DLD1 (cell line): ENCODE measurements at regions not wholly inside any gene's neighbourhood (a gene's known extent, or its start where the extent isn't known, plus 50 kb on each side); places are given as distances from the start of the nearest gene placed in this dataset.
"Not testable (repeated sequence)": the region's sequence is repeated elsewhere in the genome, so short reads cannot be mapped to it uniquely, and the experiment has no call there.

Experiments
- in situ Hi-C: cut with HindIII; loops from 2 replicates; pipeline ENCODE4 v1.10.0; 2017; ENCODE audit warnings: low sequenced_read_pairs

GRCh38 chr6:130547723-130548122 is 181.9 kb downstream of the TMEM200A start:
- in situ Hi-C loops: no loop called here

DNA sequence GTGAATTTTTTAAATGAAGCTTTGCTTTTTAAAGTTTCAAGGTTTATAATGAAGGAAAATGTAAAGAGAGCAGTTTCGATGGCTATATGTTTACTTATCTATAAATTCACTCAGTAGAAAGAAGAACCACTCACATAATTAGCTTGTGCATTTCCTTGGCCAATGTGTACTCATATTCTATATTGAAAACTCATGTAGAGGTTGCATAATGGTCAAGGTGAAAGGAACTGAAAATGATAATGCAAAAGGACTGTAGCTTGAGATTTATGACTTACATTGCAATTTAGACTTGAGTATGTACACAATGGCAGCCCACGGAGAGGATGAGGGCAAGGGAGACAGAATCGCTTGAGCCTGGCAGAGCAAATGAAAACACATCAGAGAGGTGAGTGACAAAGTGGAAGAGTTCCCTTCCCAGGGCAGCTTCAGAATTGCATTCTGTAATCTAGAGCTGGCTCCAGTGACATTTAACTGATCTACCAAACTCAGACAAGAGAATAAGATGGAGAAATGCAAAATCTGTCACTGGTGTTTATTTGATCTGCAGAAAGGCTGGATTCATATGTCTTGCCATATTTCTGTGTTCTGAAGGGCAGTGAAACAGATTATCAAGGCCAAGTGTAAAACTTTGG is 191.8 kb downstream of the TMEM200A start:
- in situ Hi-C loops: no loop called here

GRCh38 chr6:130558131-130558530 is 192.3 kb downstream of the TMEM200A start:
- in situ Hi-C loops: no loop called here

DNA sequence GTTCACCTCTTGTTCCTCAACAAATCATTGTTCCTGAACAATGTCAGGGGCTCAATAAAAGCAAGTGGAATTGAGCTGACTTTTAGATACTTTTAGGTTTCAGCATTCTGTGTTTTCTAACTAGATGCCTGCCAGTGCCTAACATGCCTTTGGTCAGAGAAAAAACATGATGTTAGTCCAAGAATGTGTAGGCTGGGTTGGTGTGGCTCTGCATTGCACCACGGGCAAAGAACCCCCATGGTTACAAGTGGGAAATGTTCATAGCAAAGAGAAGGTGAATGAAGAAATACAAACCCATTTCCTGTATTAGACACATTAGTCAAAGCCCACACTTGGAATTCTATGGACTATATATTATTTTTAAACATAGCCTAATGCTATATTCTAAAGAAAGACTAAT is 193.3 kb downstream of the TMEM200A start:
- in situ Hi-C loops: no loop called here

GRCh38 chr6:130560231-130560630 is 194.4 kb downstream of the TMEM200A start:
- in situ Hi-C loops: no loop called here

- in situ Hi-C loops: not testable (repeated sequence)
Observed at GRCh38 chr6:130561159-130561558, 195.3 kb downstream of the TMEM200A start.

GRCh38 chr6:130565696-130566095 is 199.9 kb downstream of the TMEM200A start:
- in situ Hi-C loops: no loop called here

- in situ Hi-C loops: no loop called here
Observed at GRCh38 chr6:130574146-130574545, 208.3 kb downstream of the TMEM200A start.

DNA sequence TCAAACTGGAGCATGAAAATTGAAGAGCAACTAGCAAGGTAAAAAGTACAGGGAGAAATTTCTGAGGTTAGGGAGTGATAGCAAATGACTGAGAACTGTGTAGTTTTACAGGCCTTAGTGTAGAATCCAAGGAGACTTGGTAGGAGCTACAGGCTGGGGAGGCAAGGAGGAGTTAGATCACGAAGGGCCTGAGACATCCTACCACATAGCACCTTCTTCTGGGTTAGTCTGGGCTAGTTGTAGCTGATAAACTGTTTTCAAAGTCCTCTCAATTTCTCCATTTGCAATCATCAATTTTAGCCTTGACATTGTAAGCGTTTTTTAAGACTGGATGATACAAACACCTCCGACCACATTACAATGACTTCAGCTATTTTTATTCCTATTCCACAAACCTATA is 209.7 kb downstream of the TMEM200A start:
- in situ Hi-C loops: no loop called here

- in situ Hi-C loops: no loop called here
Observed at GRCh38 chr6:130575971-130576370, 210.2 kb downstream of the TMEM200A start.

DNA sequence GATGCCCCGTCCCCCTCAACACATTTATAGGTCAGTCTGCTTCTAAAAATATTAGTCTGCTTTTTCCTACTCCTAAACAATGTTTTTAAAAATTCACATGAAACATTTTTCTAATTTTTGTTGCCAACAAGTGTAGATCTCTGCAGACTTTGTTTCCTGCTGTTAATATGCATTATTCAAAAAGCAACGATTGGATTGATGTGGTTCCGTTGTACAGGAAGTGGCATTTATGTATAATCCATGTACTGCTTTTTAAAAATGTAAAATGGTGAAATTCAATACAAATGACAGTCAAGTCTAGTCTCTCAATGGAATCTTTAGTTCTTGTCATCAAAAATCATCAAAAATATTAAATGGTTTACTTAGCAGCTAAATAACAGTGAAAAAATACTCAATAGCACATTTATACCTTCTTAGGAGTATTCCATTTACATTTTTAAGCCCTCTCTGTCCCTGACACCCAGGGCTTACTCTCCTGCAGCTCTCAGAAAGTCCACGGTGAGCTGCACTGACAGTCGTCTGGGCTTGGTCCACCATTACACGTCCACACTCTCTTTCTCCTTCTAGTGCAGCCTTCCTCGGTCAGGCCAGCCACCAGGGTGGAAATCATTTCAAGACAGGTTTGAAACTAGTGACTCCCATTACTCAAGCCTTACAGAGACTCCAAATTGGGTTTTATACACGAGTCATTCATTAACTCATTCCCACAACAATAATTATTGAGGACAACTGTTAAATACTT is 211.5 kb downstream of the TMEM200A start:
- in situ Hi-C loops: no loop called here

DNA sequence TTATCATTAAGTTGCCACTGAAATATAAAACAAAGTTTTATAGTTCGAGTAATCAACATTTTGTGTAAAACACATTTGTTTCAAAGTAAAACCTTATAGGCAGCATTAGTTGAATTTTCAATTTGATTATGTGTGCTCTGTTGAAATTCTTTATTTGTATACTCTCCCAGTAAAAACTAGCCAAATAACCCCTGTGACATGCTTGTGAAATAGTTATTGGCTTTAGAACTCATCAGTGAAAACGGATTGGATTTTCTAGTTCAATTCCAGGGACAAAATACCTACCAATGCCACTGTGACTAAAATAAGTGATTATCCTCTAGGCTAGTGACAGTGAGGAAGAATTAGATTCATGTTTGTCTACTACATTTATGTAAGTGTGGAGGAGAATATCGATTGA is 212.9 kb downstream of the TMEM200A start:
- in situ Hi-C loops: no loop called here

DNA sequence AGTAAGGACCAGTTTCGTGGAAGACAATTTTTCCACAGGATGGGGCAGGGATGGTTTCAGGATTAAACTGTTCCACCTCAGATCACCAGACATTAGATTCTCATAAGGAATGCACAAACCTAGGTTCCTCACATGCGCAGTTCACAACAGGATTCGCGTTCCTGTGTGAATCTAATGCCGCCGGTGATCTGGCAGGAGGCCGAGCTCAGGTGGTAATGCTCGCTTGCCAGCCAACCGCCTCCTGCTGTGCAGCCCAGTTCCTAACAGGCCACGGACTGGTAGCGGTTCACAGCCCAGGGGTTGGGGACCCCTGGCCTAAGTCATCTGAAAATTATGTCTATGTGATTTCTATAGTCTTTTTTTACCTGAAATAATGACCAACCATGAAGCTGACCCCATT is 217.5 kb downstream of the TMEM200A start:
- in situ Hi-C loops: no loop called here

DNA sequence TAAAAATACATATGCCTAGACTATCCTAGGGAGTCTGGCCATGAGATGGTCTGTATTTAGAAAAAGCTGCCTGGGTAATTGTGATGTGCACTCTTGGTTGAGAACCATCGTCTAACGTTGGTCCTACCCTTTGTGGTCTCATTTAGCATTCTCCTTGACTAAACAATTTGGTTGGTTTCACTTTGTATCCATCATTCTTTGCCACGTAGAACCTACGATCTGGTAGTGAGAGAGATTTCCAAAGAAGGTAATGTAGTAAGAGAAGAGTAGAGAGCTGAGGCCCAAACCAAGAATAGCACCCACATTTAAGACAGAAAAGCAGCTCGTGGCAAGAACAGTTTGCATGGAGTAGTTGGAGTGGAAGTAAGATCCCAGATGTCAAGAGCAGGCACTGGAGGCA is 219.8 kb downstream of the TMEM200A start:
- in situ Hi-C loops: loop anchor here (5.0 kb wide), 1 partner anchor 42 kb away; no protein-coding TSS in a partner anchor

DNA sequence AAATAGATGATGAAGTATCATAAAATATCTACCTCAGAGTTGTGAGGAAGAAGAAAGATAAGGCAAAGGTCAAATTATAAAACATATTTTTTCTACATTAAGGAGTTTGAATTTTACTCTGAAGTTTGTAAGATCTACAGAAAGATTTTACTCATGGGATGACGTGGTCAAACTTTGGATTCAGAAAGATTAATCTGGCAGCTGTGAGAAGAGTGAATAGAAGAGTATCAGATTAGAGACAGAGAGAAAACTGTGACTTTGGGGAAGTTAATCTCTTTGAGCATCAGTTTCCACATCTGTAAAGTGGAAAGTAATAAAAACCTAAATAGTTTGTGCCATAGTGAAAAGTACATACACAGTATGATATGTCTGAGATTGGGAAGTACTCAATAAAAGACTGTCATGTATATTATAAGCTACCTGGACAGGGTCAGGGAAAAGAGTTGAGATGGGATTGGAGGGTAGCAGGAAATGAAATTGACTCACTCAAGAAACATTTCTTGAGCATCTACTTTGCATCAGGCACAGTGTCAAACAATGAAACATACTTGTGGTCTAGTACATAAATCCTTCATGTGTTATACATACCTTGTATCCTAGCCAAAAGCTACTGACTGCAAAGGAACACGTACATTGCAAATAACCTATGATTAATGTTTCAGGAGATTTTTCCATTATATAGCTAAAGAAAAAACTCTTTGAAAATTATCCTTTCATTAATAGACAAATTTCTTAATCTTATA is 222.1 kb downstream of the TMEM200A start:
- in situ Hi-C loops: loop anchor here (5.0 kb wide), 1 partner anchor 39 kb away; no protein-coding TSS in a partner anchor

DNA sequence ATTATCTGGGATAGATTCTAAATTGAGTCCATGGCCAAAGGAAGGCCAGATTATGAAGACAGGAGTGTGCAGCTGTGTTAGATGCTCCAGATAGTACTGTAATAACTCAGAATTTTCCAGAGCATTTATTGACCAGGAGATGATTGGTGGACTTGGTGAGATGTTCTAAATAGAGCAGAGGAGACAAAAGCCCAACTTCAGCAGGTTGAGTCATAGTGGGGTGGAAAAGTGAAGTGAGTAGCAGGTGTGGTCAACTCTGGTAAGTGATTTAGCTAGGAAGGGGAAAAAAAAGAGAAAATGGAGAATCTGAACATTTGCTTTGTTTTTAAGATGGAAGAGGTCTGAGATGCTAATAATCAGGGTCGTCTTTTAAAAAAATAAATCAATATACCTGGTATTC is 227.4 kb downstream of the TMEM200A start:
- in situ Hi-C loops: no loop called here

DNA sequence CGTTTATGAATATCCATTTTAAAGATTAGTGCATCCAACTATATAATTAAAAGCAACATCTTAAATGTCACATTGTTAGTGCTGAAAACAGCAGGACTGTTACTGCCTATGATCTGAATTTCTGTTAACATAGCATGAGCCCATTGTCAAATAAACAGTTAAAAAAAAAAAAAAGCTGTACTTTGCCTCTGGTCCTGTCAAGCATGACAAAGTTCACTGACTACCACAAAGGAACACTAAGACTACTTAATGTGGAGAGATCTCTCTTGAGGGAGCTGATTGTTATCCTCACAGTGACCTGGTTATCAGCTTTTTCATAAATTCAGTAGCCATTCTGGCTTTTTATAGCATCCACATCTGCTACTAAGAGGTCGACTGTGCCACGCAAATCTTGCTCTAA is 228.1 kb downstream of the TMEM200A start:
- in situ Hi-C loops: no loop called here

- in situ Hi-C loops: no loop called here
Observed at GRCh38 chr6:130598021-130598989, 228.9 kb upstream of the SMLR1 start.

GRCh38 chr6:130600880-130601341 is 226.3 kb upstream of the SMLR1 start:
- in situ Hi-C loops: no loop called here

GRCh38 chr6:130602151-130602770 is 224.9 kb upstream of the SMLR1 start:
- in situ Hi-C loops: no loop called here
